CD1c-positive myeloid dendritic cell (primary cell): ENCODE measurements at regions not wholly inside any gene's neighbourhood (a gene's known extent, or its start where the extent isn't known, plus 50 kb on each side); places are given as distances from the start of the nearest gene placed in this dataset.

ENCODE experiments used
- DNase-seq: peaks from one replicate; pipeline ENCODE4 v3.0.0-alpha.2; 2016; ENCODE audit errors: extremely low spot score

DNA sequence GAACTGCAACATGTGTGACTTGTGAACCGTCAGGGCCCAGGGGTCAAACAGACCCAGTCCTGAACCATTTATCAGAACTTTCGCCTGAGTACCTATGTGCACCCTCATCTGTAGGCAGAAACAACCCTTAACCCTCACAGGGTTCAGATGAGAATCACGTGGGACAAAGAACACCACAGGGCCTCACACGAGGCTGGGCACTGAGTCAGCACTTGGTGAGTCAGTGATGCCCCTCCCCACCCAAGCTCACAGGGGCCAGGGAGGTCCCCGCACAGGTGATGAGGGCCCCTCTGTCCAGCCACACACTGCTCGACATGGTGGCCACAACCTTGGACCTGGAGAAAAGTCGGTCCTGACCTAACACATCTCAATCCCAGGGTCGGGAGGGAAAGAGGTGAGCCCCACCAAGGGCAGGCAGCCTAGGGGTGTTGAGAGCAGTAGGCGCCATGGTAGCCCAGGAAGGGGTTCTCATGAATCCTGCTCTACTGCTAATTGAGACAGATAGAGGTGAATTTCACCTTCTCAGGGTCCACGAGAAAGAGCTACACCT is 176.4 kb downstream of the SHANK2 start:
- DNase-seq = no peak

DNA sequence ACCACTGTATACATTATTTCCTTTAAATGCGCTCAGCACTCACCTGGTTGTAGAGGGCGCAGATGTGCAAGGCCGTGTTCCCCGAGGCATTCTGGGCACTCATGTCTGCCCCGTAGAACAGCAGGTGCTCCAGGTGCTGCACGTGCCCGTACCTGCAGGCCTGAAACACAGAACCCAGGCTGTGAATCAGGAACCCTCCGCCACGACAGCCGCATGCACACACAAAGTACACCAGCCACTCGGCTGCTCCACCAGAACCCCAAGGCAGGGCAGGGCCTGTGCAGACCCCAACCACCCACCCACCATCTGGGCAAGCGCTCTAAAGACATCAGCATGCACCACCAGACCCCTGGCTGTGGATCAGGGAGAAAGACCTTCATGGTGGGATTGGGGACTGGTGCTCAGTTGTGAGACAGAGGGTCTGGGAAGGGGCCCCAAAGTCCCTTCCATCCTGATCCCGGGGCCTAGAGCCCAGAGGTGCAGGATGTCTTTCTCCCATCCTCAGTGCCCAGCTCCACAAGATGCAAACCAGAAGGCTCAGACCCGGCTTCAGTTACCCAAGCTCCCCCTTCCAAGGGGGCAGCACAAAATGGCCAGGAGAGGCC is 177.2 kb downstream of the SHANK2 start:
- DNase-seq = no peak

DNA sequence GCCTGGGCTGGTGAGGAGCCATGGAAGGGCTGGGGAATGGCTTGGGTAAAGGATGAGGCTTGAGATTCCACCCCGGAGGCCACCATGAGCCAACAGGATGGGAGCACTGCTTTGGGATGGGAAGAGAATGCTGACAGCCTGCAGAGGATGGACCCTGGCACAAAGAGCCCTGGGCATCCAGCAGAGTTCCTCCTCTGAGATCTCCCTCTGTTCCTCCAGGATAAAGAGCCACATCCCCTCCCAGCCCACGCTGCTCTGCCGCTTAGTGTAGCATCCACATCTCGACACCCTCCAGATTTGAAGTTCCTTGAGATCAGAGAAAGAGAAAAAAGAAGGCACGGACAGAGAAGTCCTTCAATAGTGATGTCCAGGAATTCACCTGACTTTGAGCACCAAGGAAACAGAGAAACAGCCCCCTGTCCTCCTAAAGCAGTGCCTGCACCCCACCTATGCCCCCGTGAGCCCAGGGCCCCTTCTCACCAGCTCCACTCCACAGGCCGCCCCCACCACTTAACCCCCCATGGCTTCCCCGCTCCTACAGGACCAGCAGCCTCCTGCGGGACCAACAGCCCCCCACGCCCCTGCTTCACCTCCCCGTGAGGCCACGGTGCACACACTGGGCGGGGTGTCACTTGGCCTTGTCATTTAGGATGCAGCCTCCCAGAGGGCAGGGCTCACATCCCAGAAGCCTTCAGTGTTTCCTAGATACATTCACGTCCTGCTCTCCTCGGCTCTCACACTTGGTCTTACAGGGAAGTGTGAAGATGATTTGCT is 180.5 kb downstream of the SHANK2 start:
- DNase-seq = no peak

DNA sequence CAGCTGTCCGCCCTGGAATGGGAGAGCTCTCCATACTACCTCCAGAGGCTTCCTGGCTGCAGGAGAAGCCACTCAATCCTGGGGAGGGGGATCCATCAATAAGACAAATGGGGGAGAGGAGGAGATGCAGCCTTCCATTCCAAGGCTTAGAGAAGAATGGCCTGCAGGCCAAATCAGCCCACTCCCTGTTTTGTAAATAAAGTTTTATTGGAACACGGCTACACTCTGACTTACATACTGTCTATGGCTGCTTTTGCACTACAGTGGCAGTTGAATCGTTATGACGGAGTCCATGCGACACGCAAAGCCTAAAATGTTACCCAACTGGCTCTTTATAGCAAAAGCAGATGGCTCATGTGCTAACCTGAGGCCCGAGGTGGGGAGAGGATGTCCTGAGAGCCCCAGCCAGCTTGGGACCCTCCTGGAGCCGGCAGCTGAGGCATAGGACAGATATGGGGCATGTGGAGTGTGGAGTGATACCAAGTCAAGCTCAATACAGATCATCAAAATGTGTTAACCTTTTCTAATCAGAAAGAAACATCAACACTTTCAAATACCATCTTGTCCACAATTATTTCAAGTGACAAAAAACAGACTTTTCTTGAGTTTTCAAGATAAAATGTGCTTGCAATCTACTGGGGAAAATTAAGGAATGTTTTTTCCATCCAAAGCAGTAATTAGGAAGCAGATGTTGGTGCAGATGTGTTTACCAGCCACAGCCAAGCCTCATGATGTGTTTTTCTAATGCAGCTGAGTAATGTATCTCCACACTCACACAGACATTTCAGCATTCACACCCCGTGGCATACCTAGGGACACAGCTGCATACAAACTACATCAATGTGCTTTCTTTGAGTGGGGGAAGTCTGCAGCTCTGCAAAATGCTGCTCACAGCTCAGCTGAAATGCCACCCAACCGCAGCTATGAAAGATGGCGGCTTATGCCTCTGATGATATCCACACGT is 181.6 kb downstream of the SHANK2 start:
- DNase-seq = no peak

DNA sequence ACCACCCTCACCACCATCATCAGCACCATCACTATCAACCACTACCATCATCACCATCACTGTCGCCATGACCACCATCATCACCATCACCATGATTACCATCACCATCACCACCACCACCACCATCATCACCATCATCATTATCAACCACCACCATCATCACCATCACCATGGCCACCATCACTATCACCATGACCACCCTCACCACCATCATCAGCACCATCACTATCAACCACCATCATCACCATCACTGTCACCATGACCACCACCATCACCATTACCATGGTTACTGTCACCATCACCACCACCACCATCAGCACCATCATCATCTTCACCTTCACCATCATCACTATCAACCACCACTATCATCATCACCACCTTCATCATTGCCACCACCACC is 183.4 kb downstream of the SHANK2 start:
- DNase-seq = no peak

DNA sequence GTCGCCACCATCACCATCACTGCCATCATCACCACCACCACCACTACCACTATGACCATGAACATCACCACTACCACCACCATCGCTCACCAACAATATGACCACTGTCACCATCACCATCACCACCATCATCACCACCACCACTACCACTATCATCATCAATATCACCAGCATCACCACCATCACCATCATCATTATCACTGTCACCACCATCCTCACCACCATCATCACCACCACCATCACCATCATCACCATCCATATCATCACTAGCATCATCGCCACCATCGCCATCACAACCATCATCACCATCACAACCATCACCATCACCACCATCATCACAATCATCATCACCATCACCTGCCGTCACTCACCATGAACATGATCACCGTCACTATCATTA is 184.6 kb downstream of the SHANK2 start:
- DNase-seq = no peak

DNA sequence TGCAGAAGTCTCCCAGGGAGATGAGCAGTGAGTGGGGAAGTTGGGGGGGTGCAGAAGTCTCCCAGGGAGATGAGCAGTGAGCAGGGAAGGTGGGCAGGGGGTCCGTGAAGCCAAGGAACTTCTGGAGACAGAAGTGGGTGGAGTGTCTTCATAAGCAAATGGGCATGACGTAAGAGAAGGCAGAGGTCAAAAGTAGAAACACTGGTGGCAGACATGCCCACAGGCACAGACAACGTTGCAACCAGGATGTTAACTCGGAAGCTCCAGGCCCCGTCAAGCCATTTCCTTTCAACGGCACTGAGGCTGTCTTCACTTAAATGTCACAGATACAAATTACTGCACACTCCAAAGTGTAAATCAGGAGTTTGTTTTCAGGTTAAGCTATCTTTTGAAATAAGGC is 186.1 kb downstream of the SHANK2 start:
- DNase-seq = no peak

DNA sequence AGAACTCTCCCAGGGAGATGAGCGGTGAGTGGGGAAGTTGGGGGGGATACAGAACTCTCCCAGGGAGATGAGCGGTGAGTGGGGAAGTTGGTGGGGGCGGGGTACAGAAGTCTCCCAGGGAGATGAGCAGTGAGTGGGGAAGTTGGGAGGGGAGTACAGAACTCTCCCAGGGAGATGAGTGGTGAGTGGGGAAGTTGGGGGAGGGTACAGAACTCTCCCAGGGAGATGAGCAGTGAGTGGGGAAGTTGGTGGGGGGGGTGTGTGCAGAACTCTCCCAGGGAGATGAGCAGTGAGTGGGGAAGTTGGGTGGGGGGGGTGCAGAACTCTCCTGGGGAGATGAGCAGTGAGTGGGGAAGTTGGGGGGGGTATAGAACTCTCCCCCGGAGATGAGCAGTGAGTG is 186.5 kb downstream of the SHANK2 start:
- peak; percentile 23 for DNase-seq

DNA sequence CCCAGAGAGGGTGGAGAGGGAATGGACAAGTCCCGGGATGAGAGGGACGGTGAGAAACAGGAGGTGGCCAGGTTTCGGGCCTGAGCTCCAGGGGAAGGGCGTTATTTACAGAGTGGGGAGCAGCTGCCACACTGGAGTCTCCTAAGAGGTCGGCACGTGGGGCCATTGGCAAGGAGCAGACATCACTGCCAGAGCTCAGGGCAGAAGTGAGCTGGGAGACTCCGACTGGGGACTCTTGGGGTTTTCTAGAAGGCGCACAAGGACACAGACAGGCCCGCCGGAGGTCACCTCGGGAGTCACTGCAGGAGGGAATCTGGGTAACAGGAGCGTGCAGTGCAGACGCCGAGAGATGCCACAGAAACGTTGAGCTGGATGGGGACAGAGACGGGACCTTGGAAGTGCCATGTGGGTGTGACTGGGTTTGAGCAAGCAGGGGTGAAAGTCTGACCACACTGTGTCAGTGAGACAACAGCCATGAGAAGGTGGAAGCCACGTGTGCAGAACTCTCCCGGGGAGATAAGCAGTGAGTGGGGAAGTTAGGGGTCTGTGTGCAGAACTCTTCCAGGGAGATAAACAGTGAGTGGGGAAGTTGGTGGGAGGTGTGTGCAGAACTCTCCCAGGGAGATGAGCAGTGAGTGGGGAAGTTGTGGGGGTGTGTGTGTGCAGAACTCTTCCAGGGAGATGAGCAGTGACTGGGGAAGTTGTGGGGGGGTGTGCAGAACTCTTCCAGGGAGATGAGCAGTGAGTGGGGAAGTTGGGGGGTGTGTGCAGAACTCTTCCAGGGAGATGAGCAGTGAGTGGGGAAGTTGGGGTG is 187.5 kb downstream of the SHANK2 start:
- no peak for DNase-seq

DNA sequence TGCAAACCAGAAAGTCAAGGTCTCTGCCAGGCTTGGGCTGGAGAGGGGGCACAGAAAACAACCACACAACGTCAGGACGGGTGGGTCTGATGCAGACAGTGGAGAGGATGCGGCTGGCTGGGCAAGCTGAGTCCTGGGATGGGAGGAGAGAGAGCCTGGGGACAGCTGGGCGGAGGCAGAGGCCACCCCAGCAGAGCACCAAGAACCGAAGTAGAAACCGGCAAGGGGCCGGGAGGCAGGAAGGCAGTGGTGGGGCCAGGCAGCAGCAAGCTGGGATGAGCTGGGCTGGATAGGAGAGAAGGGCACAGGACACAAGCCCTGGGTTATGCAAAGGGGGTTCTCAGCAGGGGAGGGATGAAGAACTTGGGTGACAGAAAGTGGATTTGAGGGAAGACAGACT is 188.2 kb downstream of the SHANK2 start:
- no peak for DNase-seq

DNA sequence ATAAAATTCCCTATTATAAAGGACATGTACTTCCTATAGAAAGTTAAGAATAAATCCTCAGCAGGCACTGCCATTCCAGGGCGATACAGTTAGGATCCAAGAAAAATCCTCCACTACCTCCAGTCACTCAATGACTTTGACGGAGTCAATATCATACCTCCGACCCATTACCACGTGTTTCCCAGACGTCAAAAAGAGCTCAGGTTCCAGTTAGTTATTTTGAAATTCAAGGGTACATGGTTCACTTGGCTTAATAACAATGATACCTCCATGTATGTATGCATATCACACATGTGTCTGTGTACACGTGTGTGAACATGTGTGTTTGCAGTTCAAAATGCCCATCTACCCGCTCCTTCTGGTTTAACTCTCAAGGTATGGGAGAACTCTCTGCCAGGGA is 189.2 kb downstream of the SHANK2 start:
- no peak for DNase-seq

DNA sequence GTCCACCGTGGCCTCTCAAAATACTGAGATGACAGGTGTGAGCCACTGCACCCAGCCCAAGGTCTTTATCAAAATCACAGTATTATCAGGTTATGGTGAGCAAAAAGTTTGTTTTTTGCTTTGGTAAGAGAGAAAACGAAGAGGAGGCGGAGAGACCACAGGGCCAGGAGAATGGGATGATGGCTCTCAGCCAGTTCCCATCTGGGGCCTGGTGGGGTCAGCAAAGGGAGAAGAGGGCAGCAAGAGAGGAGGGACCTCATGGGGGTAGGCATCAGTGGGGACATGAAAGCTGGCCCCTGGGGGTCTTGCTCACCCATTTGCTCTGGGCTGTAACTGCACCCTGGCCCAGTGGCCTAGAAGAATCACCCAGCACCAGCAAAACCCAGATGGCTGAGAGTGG is 190.2 kb downstream of the SHANK2 start:
- DNase-seq = no peak

DNA sequence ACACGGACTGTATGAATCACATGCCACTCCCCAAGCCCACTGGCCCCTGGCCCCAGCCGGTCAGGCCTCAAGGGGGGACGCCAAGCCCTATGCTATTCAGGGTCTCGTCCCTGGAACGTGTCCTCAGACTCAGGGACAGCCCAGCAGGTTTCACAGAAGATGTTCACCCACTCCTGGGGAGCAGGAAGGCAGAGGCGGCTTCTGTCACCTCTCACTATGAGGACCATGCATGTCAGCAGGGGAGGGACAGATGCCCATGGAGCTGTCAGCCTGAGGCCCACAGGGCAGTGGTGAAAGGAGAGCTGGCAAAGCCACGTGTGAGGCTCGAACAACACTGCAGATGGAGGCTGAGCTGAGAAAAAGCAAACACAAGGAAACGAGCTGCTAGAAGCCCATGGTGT is 192.0 kb downstream of the SHANK2 start:
- no peak for DNase-seq

DNA sequence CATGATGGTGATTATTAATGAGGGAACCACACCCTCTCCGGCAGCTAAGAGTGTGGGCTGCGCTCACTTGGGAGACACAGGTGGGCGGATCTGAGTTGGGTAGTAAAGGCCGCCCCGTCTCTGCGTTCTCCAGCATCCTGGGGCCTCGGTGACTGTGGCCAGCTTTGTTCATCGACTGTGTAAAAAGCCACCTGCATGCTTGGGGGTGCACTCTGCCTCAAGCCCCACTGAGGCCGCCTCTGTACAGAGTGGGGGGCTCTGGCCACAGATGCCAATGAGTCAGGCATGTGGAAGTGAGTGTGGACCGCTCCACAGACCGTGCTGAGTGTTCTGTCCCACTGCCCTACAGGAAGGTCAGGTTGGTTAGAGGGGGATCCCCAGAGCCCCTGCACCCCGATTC is 192.7 kb downstream of the SHANK2 start:
- no peak for DNase-seq

DNA sequence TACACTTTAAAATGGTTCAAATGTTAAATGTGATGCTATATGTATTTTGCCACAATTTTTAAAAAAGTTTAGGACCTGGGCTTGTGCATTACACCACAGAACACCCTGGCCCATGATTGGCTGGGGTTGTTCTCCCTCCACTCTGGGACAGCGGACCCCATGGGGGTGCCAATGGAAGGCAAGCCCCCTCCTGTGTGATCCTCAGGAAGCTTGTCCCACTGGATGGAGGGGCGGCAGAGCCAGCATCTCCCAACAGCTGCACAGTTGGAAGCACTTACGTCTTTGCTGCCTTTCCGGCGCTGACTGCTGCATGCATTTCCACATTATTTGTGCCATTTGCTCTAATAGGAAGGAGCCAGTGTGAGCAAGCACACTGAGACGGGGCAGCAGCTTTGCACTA is 196.5 kb downstream of the SHANK2 start:
- DNase-seq = no peak
